ENCODE measurements at regions not wholly inside any gene's neighbourhood (a gene's known extent, or its start where the extent isn't known, plus 50 kb on each side); places are given as distances from the start of the nearest gene placed in this dataset.

DNA sequence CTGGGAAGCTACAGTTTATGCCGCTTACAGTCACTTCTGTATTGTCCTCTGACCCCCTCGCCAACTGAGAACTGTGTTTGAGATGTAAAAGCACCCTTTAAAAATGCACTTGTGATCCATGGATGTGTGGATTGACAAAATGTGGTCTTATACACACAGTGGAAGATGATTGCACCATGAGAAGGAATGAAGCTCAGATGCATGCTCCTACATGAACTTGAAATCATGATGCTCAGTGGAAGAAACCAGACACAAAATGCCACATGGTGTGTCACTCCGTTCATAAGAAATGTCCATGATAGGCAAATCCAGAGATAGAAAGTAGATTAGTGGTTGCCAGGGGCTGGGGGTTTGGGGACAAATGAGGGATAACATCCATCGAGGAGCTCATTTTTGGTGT lies 58.0 kb downstream of the PITPNM2 start:
- Histone ChIP-seq H3K9me3 (ENCODE audit: low read length) (no peaks in the 10 kb centered on the region), H3K9ac (ENCODE audit: insufficient read depth, low read depth, low read length) (no peak overlapping the region), H3K79me2 (ENCODE audit: insufficient read depth, low read length) (no peaks in the 10 kb centered on the region), H3K4me2 (ENCODE audit: low read depth, low read length) (no peak overlapping the region), H2AFZ (ENCODE audit: low read length) (no peak overlapping the region), H3K27ac (ENCODE audit: extremely low read length, insufficient read depth, low read length) (peak overlapping the region; percentile 38), H3K4me1 (ENCODE audit: insufficient read depth, low read length) (peaks cover 89% of the 10 kb centered on the region), H3K4me3 (replicated peaks in 1 of 3; ENCODE audit: insufficient read depth in 1 of 3, low read depth in 2 of 3, low read length in 3 of 3) (no peak overlapping the region), H3K27me3 (ENCODE audit: control insufficient read depth in 1 of 2, insufficient read depth in 2 of 2, low read length in 2 of 2) (no peaks in the 10 kb centered on the region), H3K36me3 (replicated peaks in 1 of 2; ENCODE audit: control insufficient read depth in 1 of 2, insufficient read depth in 2 of 2, low read length in 2 of 2) (no peaks in the 10 kb centered on the region; a peak in 3 of 5 replicates), H4K20me1 (ENCODE audit: insufficient read depth, low read length) (no peaks in the 10 kb centered on the region)
- in situ Hi-C loops (cut with HindIII; ENCODE audit: extremely low pct_ligation_motif_present, low pct_unique_long_range_greater_than_20kb) = no loop called here
- BruUV-seq (replicated peaks) = no TSS peak
- CTCF ChIA-PET (ENCODE audit: low intra/inter-chr PET ratio, low total read pairs) = no interaction called here
- intact Hi-C loops (cut with micrococcal nuclease; ENCODE audit: unreplicated experiment) = loop anchor here (5.0 kb wide), 1 partner anchor 49 kb away; no protein-coding TSS in a partner anchor
- TF ChIP-seq, protein P1, sequence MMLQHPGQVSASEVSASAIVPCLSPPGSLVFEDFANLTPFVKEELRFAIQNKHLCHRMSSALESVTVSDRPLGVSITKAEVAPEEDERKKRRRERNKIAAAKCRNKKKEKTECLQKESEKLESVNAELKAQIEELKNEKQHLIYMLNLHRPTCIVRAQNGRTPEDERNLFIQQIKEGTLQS (CRISPR knock-in tag; IDR thresholded peaks at IDR 0.05) = no peak
- TF ChIP-seq, protein P2, sequence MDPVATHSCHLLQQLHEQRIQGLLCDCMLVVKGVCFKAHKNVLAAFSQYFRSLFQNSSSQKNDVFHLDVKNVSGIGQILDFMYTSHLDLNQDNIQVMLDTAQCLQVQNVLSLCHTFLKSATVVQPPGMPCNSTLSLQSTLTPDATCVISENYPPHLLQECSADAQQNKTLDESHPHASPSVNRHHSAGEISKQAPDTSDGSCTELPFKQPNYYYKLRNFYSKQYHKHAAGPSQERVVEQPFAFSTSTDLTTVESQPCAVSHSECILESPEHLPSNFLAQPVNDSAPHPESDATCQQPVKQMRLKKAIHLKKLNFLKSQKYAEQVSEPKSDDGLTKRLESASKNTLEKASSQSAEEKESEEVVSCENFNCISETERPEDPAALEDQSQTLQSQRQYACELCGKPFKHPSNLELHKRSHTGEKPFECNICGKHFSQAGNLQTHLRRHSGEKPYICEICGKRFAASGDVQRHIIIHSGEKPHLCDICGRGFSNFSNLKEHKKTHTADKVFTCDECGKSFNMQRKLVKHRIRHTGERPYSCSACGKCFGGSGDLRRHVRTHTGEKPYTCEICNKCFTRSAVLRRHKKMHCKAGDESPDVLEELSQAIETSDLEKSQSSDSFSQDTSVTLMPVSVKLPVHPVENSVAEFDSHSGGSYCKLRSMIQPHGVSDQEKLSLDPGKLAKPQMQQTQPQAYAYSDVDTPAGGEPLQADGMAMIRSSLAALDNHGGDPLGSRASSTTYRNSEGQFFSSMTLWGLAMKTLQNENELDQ (CRISPR knock-in tag; IDR thresholded peaks at IDR 0.05; ENCODE audit: borderline replicate concordance) = no peak
- TF ChIP-seq ZNF30 (CRISPR knock-in tag; IDR thresholded peaks at IDR 0.05) = no peak
- no peak for TF ChIP-seq SKI (IDR thresholded peaks at IDR 0.05; ENCODE audit: partially characterized antibody)
- no peak for TF ChIP-seq EZH2 (conservative IDR thresholded peaks at IDR 0.05; ENCODE audit: low read depth, low read length)
- TF ChIP-seq ZNF616 (CRISPR knock-in tag; IDR thresholded peaks at IDR 0.05; ENCODE audit: low read depth) = no peak
- TF ChIP-seq, protein P3, sequence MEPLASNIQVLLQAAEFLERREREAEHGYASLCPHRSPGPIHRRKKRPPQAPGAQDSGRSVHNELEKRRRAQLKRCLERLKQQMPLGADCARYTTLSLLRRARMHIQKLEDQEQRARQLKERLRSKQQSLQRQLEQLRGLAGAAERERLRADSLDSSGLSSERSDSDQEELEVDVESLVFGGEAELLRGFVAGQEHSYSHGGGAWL (CRISPR knock-in tag; IDR thresholded peaks at IDR 0.05) = no peak
- TF ChIP-seq, protein P4, sequence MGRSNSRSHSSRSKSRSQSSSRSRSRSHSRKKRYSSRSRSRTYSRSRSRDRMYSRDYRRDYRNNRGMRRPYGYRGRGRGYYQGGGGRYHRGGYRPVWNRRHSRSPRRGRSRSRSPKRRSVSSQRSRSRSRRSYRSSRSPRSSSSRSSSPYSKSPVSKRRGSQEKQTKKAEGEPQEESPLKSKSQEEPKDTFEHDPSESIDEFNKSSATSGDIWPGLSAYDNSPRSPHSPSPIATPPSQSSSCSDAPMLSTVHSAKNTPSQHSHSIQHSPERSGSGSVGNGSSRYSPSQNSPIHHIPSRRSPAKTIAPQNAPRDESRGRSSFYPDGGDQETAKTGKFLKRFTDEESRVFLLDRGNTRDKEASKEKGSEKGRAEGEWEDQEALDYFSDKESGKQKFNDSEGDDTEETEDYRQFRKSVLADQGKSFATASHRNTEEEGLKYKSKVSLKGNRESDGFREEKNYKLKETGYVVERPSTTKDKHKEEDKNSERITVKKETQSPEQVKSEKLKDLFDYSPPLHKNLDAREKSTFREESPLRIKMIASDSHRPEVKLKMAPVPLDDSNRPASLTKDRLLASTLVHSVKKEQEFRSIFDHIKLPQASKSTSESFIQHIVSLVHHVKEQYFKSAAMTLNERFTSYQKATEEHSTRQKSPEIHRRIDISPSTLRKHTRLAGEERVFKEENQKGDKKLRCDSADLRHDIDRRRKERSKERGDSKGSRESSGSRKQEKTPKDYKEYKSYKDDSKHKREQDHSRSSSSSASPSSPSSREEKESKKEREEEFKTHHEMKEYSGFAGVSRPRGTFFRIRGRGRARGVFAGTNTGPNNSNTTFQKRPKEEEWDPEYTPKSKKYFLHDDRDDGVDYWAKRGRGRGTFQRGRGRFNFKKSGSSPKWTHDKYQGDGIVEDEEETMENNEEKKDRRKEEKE (IDR thresholded peaks at IDR 0.05) = no peak
- TF ChIP-seq, protein P5, sequence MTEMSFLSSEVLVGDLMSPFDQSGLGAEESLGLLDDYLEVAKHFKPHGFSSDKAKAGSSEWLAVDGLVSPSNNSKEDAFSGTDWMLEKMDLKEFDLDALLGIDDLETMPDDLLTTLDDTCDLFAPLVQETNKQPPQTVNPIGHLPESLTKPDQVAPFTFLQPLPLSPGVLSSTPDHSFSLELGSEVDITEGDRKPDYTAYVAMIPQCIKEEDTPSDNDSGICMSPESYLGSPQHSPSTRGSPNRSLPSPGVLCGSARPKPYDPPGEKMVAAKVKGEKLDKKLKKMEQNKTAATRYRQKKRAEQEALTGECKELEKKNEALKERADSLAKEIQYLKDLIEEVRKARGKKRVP (CRISPR knock-in tag; IDR thresholded peaks at IDR 0.05) = no peak
- TF ChIP-seq, protein P6, sequence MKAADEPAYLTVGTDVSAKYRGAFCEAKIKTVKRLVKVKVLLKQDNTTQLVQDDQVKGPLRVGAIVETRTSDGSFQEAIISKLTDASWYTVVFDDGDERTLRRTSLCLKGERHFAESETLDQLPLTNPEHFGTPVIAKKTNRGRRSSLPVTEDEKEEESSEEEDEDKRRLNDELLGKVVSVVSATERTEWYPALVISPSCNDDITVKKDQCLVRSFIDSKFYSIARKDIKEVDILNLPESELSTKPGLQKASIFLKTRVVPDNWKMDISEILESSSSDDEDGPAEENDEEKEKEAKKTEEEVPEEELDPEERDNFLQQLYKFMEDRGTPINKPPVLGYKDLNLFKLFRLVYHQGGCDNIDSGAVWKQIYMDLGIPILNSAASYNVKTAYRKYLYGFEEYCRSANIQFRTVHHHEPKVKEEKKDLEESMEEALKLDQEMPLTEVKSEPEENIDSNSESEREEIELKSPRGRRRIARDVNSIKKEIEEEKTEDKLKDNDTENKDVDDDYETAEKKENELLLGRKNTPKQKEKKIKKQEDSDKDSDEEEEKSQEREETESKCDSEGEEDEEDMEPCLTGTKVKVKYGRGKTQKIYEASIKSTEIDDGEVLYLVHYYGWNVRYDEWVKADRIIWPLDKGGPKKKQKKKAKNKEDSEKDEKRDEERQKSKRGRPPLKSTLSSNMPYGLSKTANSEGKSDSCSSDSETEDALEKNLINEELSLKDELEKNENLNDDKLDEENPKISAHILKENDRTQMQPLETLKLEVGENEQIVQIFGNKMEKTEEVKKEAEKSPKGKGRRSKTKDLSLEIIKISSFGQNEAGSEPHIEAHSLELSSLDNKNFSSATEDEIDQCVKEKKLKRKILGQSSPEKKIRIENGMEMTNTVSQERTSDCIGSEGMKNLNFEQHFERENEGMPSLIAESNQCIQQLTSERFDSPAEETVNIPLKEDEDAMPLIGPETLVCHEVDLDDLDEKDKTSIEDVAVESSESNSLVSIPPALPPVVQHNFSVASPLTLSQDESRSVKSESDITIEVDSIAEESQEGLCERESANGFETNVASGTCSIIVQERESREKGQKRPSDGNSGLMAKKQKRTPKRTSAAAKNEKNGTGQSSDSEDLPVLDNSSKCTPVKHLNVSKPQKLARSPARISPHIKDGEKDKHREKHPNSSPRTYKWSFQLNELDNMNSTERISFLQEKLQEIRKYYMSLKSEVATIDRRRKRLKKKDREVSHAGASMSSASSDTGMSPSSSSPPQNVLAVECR (CRISPR knock-in tag; IDR thresholded peaks at IDR 0.05; ENCODE audit: borderline replicate concordance) = no peak
- TF ChIP-seq ZNF224 (CRISPR knock-in tag; IDR thresholded peaks at IDR 0.05) = no peak
- ATAC-seq (no peak), FAIRE-seq (peak; percentile 21), DNase-seq (ENCODE audit: low spot score) (no peak)
- WGBS (ENCODE audit: low lambda C conversion rate) = 91% methylated on average over 4 of the region's 4 CpGs
- POLR2A ChIA-PET = interaction anchor here (0.7 to 1.2 kb wide), 2 partner anchors 22 to 140 kb away, joined by 3 to 4 read pairs; partner anchors contain the start of genes MPHOSPH9 and MTRFR

Measured in HepG2 (cell line).